ENCODE measurements at regions not wholly inside any gene's neighbourhood (a gene's known extent, or its start where the extent isn't known, plus 50 kb on each side); places are given as distances from the start of the nearest gene placed in this dataset.

- Histone ChIP-seq H3K4me1 (replicated peaks in 1 of 2; ENCODE audit: control insufficient read depth in 2 of 2, insufficient read depth in 2 of 2, low read length in 2 of 2) (no peaks in the 10 kb centered on the region), H3K9me1 (ENCODE audit: control insufficient read depth, insufficient read depth, low read length) (no peaks in the 10 kb centered on the region), H3K27me3 (ENCODE audit: control insufficient read depth in 2 of 2, insufficient read depth in 2 of 2, low read length in 2 of 2) (no peaks in the 10 kb centered on the region), H3K27ac (ENCODE audit: extremely low read depth, low read depth, low read length) (no peak overlapping the region), H2AFZ (ENCODE audit: low read depth, low read length) (no peak overlapping the region), H4K20me1 (replicated peaks; ENCODE audit: control insufficient read depth, insufficient read depth, low read length) (no peaks in the 10 kb centered on the region), H3K4me3 (no peak overlapping the region), H3K36me3 (ENCODE audit: control insufficient read depth, insufficient read depth, low read length) (no peaks in the 10 kb centered on the region), H3K9me3 (replicated peaks; ENCODE audit: control insufficient read depth, insufficient read depth, low read depth, low read length) (no peaks in the 10 kb centered on the region), H3K79me2 (ENCODE audit: control insufficient read depth, insufficient read depth, low read length) (no peaks in the 10 kb centered on the region), H3K9ac (ENCODE audit: insufficient read depth in 1 of 2, low read depth in 2 of 2, low read length in 2 of 2) (no peak overlapping the region), H3K4me2 (ENCODE audit: insufficient read depth, low read length) (no peak overlapping the region)
- DNase-seq (ENCODE audit: extremely low read depth in 1 of 4, low spot score in 3 of 4): no peak
- TF ChIP-seq BCOR (IDR thresholded peaks at IDR 0.05): no peak
- no peak for TF ChIP-seq NFIC (IDR thresholded peaks at IDR 0.05)
- no peak for TF ChIP-seq PRPF4 (IDR thresholded peaks at IDR 0.05; ENCODE audit: insufficient read depth, low read depth, low read length, poor library complexity, severe bottlenecking)
- TF ChIP-seq ATF7 (IDR thresholded peaks at IDR 0.05): no peak
- no peak for TF ChIP-seq RNF219 (CRISPR knock-in tag; IDR thresholded peaks at IDR 0.05)
- no peak for TF ChIP-seq MCM7 (IDR thresholded peaks at IDR 0.05)
- no peak for TF ChIP-seq RFX5 (IDR thresholded peaks at IDR 0.05; ENCODE audit: low read depth, low read length)
- TF ChIP-seq HCFC1 (IDR thresholded peaks at IDR 0.05; ENCODE audit: low read depth, low read length): no peak
- in situ Hi-C loops (cut with MboI) (no loop called here), intact Hi-C loops (cut with micrococcal nuclease) (no loop called here)
- 2% methylated on average over 10 of the region's 12 CpGs for WGBS (ENCODE audit: insufficient coverage, low coverage, missing lambda C conversion rate)
- POLR2A ChIA-PET: no interaction called here
- no peak for ATAC-seq
- FAIRE-seq: no peak
- CTCF ChIA-PET (ENCODE audit: low intra/inter-chr PET ratio): no interaction called here
- no TSS peak for BruUV-seq (replicated peaks)
Measured at GRCh38 chr9:80496901-80497556, 925.3 kb downstream of the TLE4 start.
